IPS DF 4.7 (cell line): ENCODE measurements at regions not wholly inside any gene's neighbourhood (a gene's known extent, or its start where the extent isn't known, plus 50 kb on each side); places are given as distances from the start of the nearest gene placed in this dataset.

ENCODE experiments used
- DNase-seq: peaks from one replicate; pipeline ENCODE4 v3.0.0-alpha.2; 2013; ENCODE audit warnings: low spot score; ENCODE audit errors: extremely low read depth

GRCh38 chr2:196481324-196481697 is 158.2 kb upstream of the CCDC150 start:
- DNase-seq: no peak

GRCh38 chr2:196482119-196483065 is 157.1 kb upstream of the CCDC150 start:
- no peak for DNase-seq

- DNase-seq: no peak
Measured at GRCh38 chr2:196486146-196486545, 153.4 kb upstream of the CCDC150 start.

- DNase-seq: no peak
Measured at GRCh38 chr2:196487417-196487816, 152.1 kb upstream of the CCDC150 start.

- no peak for DNase-seq
Measured at GRCh38 chr2:196489371-196489770, 150.1 kb upstream of the CCDC150 start.

- DNase-seq: no peak
Measured at GRCh38 chr2:196492946-196493345, 146.6 kb upstream of the CCDC150 start.

GRCh38 chr2:196498962-196499361 is 140.6 kb upstream of the CCDC150 start:
- no peak for DNase-seq

- DNase-seq: no peak
Measured at GRCh38 chr2:196499686-196500085, 139.8 kb upstream of the CCDC150 start.

- DNase-seq: peak; percentile 11
Measured at GRCh38 chr2:196500686-196501431, 138.7 kb upstream of the CCDC150 start.

- DNase-seq: no peak
Measured at GRCh38 chr2:196501836-196502235, 137.7 kb upstream of the CCDC150 start.

- DNase-seq: no peak
Measured at GRCh38 chr2:196502386-196502785, 137.1 kb upstream of the CCDC150 start.

GRCh38 chr2:196503398-196503797 is 136.1 kb upstream of the CCDC150 start:
- no peak for DNase-seq

GRCh38 chr2:196504788-196505187 is 134.7 kb upstream of the CCDC150 start:
- no peak for DNase-seq

GRCh38 chr2:196510246-196510645 is 129.3 kb upstream of the CCDC150 start:
- DNase-seq: no peak

GRCh38 chr2:196511258-196512168 is 128.0 kb upstream of the CCDC150 start:
- DNase-seq: no peak

- no peak for DNase-seq
Measured at GRCh38 chr2:196513796-196514526, 125.6 kb upstream of the CCDC150 start.

GRCh38 chr2:196514641-196515040 is 124.9 kb upstream of the CCDC150 start:
- no peak for DNase-seq

GRCh38 chr2:196515051-196515450 is 124.5 kb upstream of the CCDC150 start:
- DNase-seq: no peak

- DNase-seq: no peak
Measured at GRCh38 chr2:196515608-196516007, 123.9 kb upstream of the CCDC150 start.

- DNase-seq: no peak
Measured at GRCh38 chr2:196516564-196516963, 123.0 kb upstream of the CCDC150 start.

GRCh38 chr2:196520605-196521004 is 118.9 kb upstream of the CCDC150 start:
- DNase-seq: no peak
